SHP77 (cell line): ENCODE measurements at regions not wholly inside any gene's neighbourhood (a gene's known extent, or its start where the extent isn't known, plus 50 kb on each side); places are given as distances from the start of the nearest gene placed in this dataset.

Source experiments
- DNase-seq, 2 experiments: peaks; one replicate each; lab custom pipeline; 2025; lab: John Stamatoyannopoulos, UW

DNA sequence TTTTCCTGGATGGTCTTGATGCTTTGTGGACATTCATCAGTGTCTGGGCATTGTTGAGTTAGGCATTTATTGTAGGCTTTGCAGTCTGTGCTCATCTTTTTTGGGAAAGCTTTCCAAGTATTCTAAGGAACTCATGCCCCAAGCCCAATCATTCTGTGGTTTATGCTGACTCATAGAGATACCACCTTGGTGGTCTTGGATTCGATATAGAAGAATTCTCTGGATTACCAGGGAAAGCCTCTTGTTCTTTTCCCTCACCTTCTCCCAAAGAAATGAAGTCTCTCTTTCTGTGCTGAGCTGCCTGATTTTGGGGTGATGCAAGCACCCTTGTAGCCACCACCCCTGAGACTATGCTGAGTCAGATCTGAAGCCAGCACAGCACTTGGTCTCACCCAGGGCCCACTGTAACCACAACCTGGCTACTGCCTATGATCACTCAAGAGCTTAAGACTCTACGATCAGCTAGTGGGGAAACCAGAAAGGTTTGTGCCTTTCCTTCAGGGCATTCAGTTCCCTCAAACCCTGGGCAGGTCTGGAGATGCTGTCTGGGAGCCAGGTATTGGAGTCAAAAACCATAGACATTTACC lies 422.6 kb downstream of the NUF2 start:
- no peak for DNase-seq

DNA sequence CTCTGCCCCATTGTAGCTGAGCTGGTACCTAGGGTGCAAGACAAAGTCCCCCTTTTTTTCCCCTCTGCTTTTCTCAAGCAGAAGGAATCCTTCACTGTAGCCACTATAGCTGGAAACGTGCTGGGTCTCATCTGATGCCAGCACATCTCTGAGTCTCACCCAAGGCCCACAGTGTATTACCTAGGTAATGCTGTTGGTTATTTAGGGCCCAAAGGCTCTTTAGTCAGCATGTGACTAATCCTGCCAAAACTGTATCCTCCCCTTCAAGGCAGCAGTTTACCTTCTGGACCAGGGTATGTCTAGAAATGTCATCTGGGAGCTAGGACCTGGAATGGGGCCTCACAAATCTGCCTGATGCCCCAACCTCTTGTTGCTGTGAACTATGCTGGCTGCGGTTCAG lies 423.4 kb downstream of the NUF2 start:
- DNase-seq = no peak

DNA sequence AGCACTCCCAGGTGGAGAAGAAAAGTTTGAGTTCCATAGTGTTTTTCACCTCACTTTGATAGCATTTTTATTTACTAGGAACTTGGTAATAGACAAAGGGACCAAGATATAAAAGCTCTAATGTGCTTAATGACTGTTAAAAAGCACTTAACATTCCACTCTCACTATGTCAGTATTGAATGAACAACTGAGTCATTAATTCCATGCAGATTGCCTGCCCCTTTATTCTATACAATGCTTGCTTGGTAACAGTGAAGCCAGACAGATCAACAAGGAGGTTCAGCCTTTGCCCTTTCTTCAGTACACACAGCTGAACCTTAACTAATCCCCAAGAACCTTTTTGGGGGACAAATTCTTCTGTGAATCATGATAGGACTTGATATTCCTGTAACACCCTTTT lies 425.5 kb downstream of the NUF2 start:
- DNase-seq = no peak

DNA sequence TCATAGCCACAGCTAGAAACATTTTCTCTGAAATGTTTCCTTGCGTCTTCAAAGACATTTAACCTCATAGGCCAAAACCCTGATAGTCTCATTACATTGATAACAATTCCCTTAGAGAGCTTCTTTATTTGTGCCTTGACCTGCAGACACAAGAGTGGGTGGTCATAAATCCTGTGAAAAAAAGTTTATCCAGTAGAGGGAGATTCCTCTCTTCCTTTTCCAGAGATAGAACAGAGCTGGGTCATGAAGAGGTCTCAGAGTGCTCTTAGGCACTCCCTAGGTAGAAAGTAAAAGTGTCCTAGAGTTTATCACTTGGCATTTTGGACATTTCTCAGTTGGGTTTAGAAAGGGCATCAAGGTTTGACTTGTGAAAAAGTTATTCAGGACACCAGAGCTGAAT lies 426.1 kb downstream of the NUF2 start:
- DNase-seq = no peak

DNA sequence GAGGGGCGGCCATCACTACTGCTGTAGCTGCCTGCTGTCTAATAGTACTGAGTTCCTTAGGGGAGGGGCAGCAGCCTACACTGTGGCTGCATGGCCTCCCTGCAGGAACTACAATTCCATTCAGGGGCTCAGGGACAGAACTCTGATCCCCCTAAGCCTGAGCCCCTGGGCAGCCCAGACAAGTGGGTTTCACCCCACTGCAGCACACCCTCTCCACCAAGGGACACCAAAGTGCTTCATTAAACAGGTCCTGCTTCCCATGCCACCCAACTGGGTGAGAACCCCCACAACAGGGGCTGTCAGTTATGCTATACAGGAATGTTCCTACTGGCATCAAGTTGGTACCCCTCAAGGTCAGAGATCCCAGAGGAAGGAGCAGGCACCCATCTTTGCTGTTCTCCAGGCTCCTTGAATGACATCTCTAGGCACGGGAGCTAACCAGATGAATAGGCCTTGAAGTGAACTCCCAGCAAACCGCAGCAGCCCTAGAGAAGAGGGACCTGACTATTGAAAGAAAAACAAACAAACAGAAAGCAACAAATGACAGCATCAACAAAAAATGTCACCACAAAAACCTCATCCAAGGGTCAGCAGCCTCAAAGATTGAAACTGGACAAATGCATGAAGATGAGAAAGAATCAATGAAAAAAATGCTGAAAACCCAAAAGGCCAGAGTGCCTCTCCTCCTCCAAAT lies 437.4 kb downstream of the NUF2 start:
- no peak for DNase-seq

DNA sequence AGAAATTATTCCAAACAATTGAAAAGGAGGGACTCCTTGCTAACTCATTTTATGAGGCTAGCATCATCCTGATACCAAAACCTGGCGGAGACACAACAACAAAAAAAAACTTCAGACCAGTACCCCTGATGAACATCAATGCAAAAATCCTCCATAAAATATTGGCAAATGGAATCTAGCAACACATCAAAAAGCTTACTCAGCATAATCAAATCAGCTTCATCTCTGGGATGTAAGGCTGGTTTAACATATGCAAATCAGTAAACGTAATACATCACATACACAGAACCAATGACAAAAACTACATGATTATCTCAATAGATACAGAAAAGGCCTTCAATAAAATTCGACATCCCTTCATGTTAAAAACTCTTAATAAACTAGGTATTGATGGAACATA lies 440.1 kb downstream of the NUF2 start:
- no peak for DNase-seq

DNA sequence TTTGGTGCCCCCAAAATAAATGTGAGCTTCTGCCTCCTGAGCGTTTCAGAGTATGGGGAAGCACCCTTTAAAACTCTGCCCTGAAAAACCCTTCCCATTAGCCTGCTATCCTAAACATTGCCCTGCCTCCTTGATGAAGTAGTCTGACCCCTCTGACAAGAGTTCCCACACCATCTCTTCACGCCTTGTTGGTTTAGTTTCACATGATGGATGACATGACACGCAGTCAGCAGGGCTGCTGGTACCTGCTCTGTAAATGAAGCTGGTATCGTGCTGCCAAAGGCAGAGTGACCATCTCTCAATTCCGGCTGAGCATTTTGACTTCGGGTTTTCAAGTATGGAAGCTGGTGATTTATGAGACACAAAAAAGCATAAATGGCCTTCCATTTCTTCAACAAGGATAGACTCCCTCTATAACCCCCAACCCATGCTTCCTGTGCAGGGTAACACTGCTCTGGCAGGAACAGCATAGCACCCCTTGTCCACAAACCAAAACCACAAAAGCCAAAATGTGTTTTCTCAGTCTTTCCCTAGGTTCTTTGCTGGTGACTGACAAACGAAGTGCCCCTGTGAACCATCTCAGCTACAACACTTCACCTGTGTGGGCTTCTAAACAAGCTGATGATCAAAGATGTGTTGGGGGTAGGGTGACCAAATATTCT lies 444.6 kb downstream of the NUF2 start:
- DNase-seq = no peak

DNA sequence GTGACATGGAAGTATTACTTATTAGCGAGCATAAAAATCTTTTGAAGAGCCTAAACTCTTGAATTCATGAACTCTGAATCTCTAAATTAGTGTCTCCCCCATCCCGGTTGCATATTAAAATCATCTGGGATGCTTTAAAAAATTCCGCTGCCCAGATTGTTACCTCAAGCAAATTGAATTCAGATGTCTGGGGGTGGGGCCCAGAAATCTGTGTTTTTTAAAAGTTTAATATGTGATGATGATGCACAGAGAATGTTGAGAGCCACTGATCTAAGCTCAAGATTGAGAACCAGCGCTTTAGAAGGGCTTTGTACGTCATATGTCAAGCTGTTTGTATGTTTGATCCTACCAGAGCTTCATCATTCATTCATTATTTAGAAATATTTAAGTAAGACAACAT lies 446.8 kb downstream of the NUF2 start:
- no peak for DNase-seq

DNA sequence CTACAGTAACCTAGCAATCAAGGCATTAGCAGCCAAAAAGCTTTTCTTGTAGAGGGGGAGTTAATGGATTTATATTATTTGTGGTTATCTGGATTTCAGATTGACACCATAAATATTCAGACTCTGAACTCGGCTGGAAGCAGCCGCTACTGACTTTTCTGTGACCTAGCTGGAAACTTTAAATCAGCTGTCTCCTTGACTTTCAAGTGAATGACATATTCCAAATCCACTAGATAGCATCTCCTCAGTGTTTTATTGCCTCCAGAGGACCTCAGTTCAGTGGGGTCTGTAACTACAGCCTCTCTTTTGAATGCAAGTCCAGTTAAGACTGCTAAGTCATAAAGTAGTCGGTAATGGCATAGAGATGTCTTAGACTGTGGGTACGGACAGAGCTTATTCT lies 448.5 kb downstream of the NUF2 start:
- no peak for DNase-seq

DNA sequence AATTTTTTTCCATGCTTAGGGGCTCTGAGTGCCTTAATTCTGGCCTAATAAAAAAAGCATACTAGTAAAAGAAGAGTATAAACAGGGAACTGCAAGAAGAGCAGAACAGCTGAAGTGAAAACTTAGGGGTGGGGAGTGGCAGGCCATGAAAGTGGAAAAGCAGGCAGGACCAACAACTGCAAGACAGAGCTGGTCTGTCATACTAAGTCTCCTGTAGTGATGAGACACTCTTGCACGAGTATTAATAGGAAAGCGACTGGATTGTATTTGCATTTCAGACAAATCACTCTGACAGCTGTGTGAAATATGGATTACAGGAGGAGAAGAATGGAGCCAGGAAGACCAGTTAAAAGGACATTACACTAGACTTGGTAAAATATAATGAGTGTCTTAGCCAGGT lies 449.9 kb downstream of the NUF2 start:
- no peak for DNase-seq

DNA sequence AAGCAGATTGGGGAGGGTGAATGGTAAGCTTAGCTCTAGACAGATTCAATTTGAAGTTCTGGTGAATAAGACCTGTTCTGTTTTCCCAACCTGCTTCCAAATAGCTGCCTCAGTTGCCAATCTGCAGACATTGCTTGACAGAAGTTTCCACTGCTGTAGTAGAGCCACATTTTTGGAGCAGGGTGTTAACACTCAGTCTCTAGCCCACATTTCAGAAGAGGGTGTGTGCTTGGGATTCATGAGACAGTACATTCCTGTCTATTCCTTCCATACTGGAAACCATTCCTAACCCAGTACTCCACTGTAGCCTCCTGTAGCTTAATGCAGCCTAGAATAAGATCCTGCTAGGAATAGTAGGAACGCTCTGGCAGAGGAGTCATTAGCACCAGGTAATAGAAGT lies 450.5 kb downstream of the NUF2 start:
- DNase-seq = no peak

DNA sequence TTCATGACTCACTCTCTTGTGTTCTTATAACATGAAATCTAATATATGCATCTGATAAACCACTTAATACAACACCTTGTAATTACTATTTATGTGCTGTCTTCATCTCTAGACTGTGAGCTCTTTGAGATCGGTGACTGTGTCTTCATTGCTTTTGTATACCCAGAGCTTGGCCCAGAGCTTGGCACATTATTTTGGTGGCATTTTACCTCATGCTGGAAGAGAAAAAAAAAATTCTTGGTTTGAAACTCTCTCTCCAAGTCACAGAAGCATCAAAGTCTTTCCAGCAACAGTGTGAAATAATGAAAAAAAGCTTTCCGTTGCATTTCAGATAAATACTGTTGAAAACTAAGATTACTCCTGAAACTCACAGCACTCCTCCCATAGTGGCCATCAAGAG lies 451.6 kb downstream of the NUF2 start:
- DNase-seq = no peak

DNA sequence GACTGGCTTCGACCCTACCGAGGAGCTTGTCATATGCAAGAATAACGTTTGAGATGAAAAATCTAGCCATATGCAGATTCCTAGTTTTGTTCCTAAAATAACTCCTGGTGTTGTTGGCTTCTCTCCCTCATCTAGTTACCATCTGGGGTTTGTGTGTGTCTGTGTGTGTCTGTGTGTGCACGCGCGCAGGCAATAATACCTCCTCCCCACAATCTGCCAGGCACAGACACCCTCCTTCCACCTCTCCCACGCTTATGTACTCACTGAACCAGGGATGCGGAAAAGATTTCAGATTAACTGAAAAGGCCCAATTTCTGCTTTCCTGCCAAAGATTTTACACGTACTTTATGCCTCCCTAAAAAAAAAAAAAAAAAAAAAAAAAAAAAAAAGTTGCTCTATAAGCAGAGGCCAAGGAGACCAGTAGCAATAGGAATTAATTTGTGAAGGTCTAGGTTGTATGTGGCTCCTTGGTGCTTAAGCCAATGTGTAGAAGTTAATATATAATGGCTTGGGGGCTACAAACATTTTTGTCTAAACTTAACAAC lies 452.7 kb downstream of the NUF2 start:
- no peak for DNase-seq

DNA sequence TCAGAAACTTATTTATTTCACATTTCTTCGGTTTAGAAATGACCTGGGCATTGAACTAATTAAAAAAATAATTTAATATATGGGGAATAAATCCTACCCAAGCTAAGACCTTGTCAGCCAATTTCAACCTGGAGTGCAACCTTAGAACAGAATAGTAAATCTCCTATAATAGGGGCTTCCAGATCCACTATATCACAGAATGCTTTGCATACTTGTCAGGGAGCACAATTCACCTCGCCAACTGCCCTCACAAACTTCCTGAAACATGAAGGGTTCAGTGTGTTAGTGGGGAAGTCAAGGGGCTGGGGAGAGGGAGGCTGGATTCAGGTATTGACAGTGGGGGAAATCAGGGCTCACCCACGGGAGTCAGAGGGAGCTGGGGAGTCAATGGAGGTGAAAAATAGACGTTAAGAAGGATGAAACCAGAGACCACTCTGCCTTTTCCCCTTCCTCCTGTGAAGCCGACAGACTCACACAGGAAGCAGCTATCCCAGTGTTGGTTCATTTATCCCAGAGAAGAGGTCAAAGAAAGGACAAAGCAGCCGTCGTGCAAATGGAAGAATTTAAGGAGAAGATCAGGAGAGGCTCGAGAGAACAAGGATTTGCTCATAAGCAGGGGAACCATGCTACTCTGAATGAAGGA lies 453.3 kb downstream of the NUF2 start:
- DNase-seq = no peak

DNA sequence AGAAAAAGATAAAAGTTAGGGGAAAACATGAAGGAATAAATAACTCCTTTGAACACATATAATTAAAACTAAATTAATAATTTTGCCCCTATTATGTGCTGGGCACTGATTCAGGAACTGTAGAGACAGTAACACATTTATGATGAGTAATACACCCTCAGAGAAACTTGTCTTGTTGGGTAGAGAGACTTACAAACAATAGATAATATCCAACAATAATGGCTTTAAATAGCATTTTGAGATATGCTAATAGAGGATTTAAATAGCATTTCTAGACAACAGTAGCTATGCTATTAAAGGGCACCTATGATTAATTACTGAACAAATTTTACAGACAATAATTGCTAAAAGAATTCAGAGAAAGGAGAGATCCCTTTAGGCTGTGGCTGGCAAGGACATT lies 455.5 kb downstream of the NUF2 start:
- no peak for DNase-seq

DNA sequence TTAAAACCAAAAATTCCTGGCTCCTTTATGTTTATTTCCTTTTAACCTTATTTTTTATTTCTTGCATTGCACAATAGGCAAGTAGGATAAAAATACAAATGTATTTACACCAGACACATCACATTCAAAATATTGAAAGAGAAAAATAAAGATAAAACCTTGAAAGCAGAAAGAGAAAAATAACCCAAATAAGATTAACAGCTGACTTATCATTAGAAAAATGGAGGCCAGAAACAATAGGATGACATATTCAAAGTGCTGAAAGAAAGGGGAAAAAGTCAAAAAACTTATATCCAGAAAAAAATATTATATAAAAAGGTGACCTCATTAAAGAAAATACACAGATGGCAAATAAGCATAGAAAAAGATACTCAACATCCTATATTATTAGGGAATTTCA lies 459.4 kb downstream of the NUF2 start:
- no peak for DNase-seq

DNA sequence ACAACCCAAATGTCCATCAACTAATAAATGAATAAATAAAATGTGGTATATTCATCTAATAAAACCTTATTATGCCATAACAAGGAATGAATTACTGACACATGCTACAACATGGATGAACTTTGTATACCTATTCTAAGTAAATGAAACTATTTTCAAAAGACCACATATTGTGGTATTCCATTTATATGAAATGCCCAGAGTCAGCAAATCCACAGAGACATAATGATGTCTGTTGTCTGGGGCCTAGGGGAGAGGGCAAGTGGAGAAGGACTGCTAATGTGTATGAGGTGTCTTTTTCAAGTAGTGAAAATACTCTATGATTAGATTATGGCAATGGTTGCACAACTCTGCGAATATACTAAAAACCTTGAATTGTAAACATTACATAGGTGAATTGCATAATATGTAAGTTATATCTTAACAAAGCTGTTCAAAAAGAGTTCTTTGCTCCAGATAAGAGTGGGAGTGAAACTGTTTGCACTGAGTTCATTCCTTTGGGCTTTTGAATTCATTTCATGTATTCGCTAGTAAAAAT lies 464.2 kb downstream of the NUF2 start:
- no peak for DNase-seq

DNA sequence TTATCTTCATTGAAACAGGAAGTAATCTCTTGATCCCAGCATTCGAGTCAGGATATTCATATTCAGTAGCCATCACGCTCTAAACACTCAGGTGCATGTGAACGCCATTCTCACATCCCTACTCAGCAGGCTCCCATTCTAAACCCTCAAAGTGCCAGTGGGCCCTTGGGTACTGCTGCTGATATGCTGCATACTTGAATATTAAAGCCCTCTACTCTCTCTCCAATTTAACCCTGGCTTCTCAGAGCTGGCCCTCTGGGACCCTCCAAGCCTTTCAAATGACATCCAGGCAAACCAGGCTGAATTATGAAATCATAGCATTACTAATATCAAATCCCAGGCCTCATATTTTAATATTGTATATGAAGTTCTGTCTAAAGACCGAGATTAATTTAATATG lies 468.2 kb downstream of the NUF2 start:
- no peak for DNase-seq

DNA sequence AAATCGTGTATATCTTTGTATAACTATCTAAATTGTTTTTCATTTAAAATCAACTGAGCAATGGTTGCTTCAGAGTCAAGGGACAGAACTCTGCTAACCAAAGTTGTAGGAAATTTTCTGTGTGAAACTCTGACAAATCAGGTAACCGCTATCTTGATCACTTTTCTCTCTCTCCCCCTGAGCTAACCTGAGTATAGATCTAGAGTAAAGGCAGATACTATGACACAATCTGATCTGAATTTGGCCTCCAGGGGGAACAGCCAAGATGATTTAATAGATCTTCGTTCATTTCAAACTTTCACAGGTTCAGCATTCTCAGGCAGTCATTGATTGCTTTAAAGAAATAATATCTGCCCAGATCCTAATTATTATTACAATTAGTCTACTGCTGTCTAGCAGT lies 472.8 kb downstream of the NUF2 start:
- no peak for DNase-seq

DNA sequence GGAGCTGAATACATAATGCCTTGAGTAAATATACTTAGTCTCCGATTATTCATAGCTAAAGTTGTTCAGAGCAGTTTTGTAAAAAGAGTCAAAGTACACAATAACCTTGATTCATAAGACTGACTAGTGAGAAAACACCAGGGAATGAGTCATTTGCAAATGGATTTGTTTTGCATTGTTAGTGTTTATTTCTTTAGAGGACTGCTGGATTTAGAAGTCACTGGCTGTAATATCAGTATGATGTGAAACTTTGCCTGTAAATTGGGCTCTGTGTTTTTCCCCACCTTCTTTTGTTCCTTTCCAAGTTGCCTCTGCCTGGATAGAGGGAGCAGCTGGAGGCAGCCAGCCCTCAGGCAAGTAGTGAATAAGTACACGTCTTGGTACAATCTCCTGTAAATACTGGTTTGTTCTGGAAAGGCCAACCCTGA lies 474.7 kb downstream of the NUF2 start:
- DNase-seq = no peak

DNA sequence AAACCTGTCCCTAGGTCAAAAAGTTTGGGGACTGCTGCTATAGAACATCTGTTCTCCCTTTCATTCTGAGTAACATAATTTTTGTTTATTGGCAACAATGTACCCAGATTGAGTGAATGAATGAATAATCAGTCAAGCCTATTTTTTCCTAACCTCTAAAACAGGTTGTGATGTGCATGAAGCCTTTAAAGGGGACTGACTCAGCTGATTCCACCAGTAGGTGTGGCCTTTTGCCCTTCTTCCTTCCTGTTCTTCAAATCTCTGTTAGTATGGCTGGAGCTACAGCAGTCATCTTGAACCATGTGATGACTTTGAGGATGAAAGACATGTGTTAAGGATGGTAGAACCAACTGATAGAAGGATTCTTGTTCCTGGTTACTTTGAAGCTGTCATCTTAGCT lies 476.1 kb downstream of the NUF2 start:
- DNase-seq = no peak

DNA sequence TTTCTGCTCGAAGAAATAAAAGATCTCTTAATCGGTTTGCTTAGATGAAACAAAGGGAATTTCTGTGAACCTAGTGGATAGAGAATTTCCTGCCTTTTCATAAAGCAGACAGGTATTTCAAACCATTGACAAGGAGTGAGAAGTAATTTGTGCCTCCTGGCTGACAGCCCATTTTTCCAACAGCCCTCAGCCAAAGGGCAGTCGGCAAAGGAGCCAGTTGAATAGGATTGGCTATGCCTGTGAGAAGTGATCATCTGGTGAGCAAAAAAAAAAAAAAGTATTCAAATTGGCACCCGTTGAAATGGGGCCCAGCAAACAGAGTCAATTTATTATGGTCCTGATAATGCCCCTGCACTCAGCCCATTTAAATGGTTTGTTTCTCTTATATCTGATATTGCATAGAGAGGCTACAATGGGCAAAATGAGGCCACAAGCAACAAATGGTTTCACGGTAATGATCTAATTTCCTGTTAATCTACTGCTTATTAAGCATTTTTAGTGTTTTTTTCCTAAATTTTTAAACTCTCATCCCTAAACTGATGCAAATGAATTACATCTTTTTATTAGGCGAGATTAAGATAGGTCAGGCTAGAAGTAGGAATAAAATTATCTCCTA lies 477.5 kb downstream of the NUF2 start:
- DNase-seq = no peak
